H1 (cell line): ENCODE measurements at regions not wholly inside any gene's neighbourhood (a gene's known extent, or its start where the extent isn't known, plus 50 kb on each side); places are given as distances from the start of the nearest gene placed in this dataset.
A peak's percentile ranks its signal among the peaks of the same experiment; 100 is the strongest.

Experiments used
- CTCF ChIA-PET: fragments of 300-600 bp; sonication (Branson Sonifier 250); formaldehyde crosslinking; loops from one replicate; lab custom pipeline; 2021; ENCODE audit not compliant: partially characterized antibody; lab: Charles Lee
- POLR2A ChIA-PET: fragments of 300-600 bp; sonication (Branson Sonifier 250); formaldehyde crosslinking; loops from one replicate; lab custom pipeline; 2021; ENCODE audit warnings: inconsistent platforms; ENCODE audit not compliant: partially characterized antibody; lab: Charles Lee
- DNase-seq, 2 experiments: peaks; one replicate each; pipeline versions ENCODE4 v3.0.0 to v3.0.0-alpha.2; 2010 to 2022; ENCODE audit warnings: low spot score in 2 of 2, low read depth in 1 of 2, mixed read lengths in 1 of 2
- FAIRE-seq: peaks from 2 replicates; lab custom pipeline; 2011; peaks lifted over from hg19 to GRCh38; lab: Jason Lieb, UNC
- H2AFZ ChIP-seq: 2 replicates; pipeline ENCODE4 v1.8.1; 2012; ENCODE audit warnings: low read length, inconsistent platforms
- H2AK5ac ChIP-seq: 2 replicates; pipeline ENCODE4 v1.6.1; 2013; ENCODE audit warnings: low read depth, low read length
- H2BK120ac ChIP-seq: replicated peaks from 2 replicates; pipeline ENCODE3; 2013; ENCODE audit warnings: low read depth, low read length, inconsistent platforms
- H2BK12ac ChIP-seq: 2 replicates; pipeline ENCODE4 v1.6.1; 2013; ENCODE audit warnings: low read depth, low read length
- H2BK15ac ChIP-seq: 2 replicates; pipeline ENCODE4 v1.6.1; 2013; ENCODE audit warnings: low read length
- H2BK20ac ChIP-seq: 2 replicates; pipeline ENCODE4 v1.6.1; 2013; ENCODE audit warnings: low read length
- H2BK5ac ChIP-seq: 2 replicates; pipeline ENCODE4 v1.6.1; 2013; ENCODE audit warnings: low read depth, low read length
- H3K14ac ChIP-seq: 2 replicates; pipeline ENCODE4 v1.6.1; 2013; ENCODE audit warnings: inconsistent platforms; ENCODE audit not compliant: insufficient read length
- H3K18ac ChIP-seq: 2 replicates; pipeline ENCODE4 v1.6.1; 2013; ENCODE audit warnings: low read length; ENCODE audit errors: extremely low read depth
- H3K23ac ChIP-seq: 2 replicates; pipeline ENCODE4 v1.6.1; 2013; ENCODE audit warnings: inconsistent platforms; ENCODE audit not compliant: insufficient read length
- H3K23me2 ChIP-seq: 2 replicates; pipeline ENCODE4 v1.6.1; 2013; ENCODE audit warnings: low read depth, low read length
- H3K27ac ChIP-seq: 2 replicates; pipeline ENCODE4 v1.6.1; 2011; ENCODE audit warnings: low read depth, low read length, inconsistent platforms
- H3K27me3 ChIP-seq, 4 experiments: replicated peaks in 1 of 4; 1 replicate in 1 of 4; 2 replicates in 3 of 4; pipeline versions ENCODE4 v1.6.1 to v1.8.1; 2011 to 2013; ENCODE audit warnings: low read length in 3 of 4, mild to moderate bottlenecking in 3 of 4, inconsistent platforms in 2 of 4, mixed read lengths in 2 of 4, moderate library complexity in 1 of 4; ENCODE audit not compliant: control insufficient read depth in 3 of 4, insufficient read depth in 3 of 4; ENCODE audit errors: extremely low read depth in 1 of 4
- H3K36me3 ChIP-seq, 4 experiments: 2 replicates each; pipeline versions ENCODE4 v1.6.1 to v1.8.1; 2011 to 2013; ENCODE audit warnings: mild to moderate bottlenecking in 4 of 4, low read length in 3 of 4, moderate library complexity in 2 of 4, control low read depth in 1 of 4, inconsistent platforms in 1 of 4; ENCODE audit not compliant: insufficient read depth in 4 of 4, control insufficient read depth in 2 of 4
- H3K4ac ChIP-seq: replicated peaks from 2 replicates; pipeline ENCODE3; 2013; ENCODE audit warnings: low read length, low read depth, mixed read lengths, inconsistent platforms; ENCODE audit not compliant: insufficient read length
- H3K4me1 ChIP-seq, 4 experiments: replicated peaks in 1 of 4; 1 replicate in 1 of 4; 2 replicates in 3 of 4; pipeline versions ENCODE4 v1.6.1 to v1.8.1; 2011 to 2013; ENCODE audit warnings: low read length in 3 of 4, inconsistent platforms in 2 of 4, mixed read lengths in 1 of 4; ENCODE audit not compliant: insufficient read depth in 4 of 4, control insufficient read depth in 3 of 4
- H3K4me2 ChIP-seq, 2 experiments: 2 replicates each; pipeline versions ENCODE4 v1.6.1 to v1.8.1; 2011 to 2013; ENCODE audit warnings: low read depth in 2 of 2, low read length in 2 of 2, control low read depth in 1 of 2, inconsistent platforms in 1 of 2, mild to moderate bottlenecking in 1 of 2; ENCODE audit not compliant: insufficient read depth in 1 of 2
- H3K4me3 ChIP-seq, 4 experiments: fragments of 200-600, 300-600 bp in 1 of 4; sonication (generic), shearing (Covaris generic), sonication (Bioruptor Twin) in 1 of 4; 2 replicates each; pipeline versions ENCODE4 v1.5.1 to v1.8.1; 2011 to 2016; ENCODE audit warnings: low read length in 4 of 4, low read depth in 3 of 4, control low read depth in 2 of 4, inconsistent platforms in 2 of 4, mild to moderate bottlenecking in 2 of 4, mixed read lengths in 1 of 4, moderate library complexity in 1 of 4; ENCODE audit not compliant: insufficient read depth in 2 of 4; ENCODE audit errors: extremely low read depth in 1 of 4
- H3K56ac ChIP-seq: replicated peaks from 2 replicates; pipeline ENCODE3; 2013; ENCODE audit warnings: low read depth, mild to moderate bottlenecking, mixed read lengths, low read length, inconsistent platforms; ENCODE audit not compliant: insufficient read length
- H3K79me1 ChIP-seq: 2 replicates; pipeline ENCODE4 v1.6.1; 2013; ENCODE audit warnings: low read depth, low read length, control low read depth
- H3K79me2 ChIP-seq, 2 experiments: 2 replicates each; pipeline versions ENCODE4 v1.6.1 to v1.8.1; 2012 to 2013; ENCODE audit warnings: low read length in 2 of 2, mild to moderate bottlenecking in 2 of 2, inconsistent platforms in 1 of 2; ENCODE audit not compliant: insufficient read depth in 2 of 2, control insufficient read depth in 1 of 2
- H3K9ac ChIP-seq, 4 experiments: replicated peaks in 1 of 4; 1 replicate in 1 of 4; 2 replicates in 3 of 4; pipeline versions ENCODE4 v1.6.1 to v1.8.1; 2011 to 2013; ENCODE audit warnings: low read depth in 3 of 4, low read length in 3 of 4, control low read depth in 2 of 4, mild to moderate bottlenecking in 2 of 4, moderate library complexity in 2 of 4, inconsistent platforms in 1 of 4; ENCODE audit errors: extremely low read depth in 1 of 4
- H3K9me3 ChIP-seq, 2 experiments: 2 replicates each; pipeline versions ENCODE4 v1.6.1 to v1.8.1; 2012 to 2013; ENCODE audit warnings: mild to moderate bottlenecking in 2 of 2, moderate library complexity in 2 of 2, control low read depth in 1 of 2, inconsistent platforms in 1 of 2, low read depth in 1 of 2, low read length in 1 of 2, mixed read lengths in 1 of 2; ENCODE audit not compliant: insufficient read depth in 2 of 2
- H4K20me1 ChIP-seq, 2 experiments: replicated peaks in 1 of 2; 2 replicates each; pipeline versions ENCODE3 to v1.8.1; 2011 to 2013; ENCODE audit warnings: inconsistent platforms in 2 of 2, low read length in 2 of 2, mild to moderate bottlenecking in 1 of 2; ENCODE audit not compliant: insufficient read depth in 2 of 2, control insufficient read depth in 1 of 2
- H4K5ac ChIP-seq: 2 replicates; pipeline ENCODE4 v1.6.1; 2013; ENCODE audit warnings: low read length, low read depth, mixed read lengths, inconsistent platforms; ENCODE audit not compliant: insufficient read length
- H4K8ac ChIP-seq: 2 replicates; pipeline ENCODE4 v1.8.0; 2013; ENCODE audit warnings: mild to moderate bottlenecking, moderate library complexity, low read length, inconsistent platforms; ENCODE audit not compliant: insufficient read depth; ENCODE audit errors: extremely low read depth
- H4K91ac ChIP-seq: replicated peaks from 2 replicates; pipeline ENCODE3; 2013; ENCODE audit warnings: low read length, mixed read lengths, inconsistent platforms; ENCODE audit not compliant: insufficient read length
- CHD1 ChIP-seq: IDR thresholded peaks from 2 replicates; pipeline ENCODE4 v1.6.1; 2012; ENCODE audit warnings: low read depth, low read length, improper control_type of control experiment
- CTBP2 ChIP-seq: IDR thresholded peaks from 2 replicates; pipeline ENCODE4 v1.7.0; 2011; ENCODE audit warnings: borderline replicate concordance, mild to moderate bottlenecking, moderate library complexity, mixed read lengths, low read length; ENCODE audit not compliant: insufficient read depth, insufficient read length
- EP300 ChIP-seq, 2 experiments: IDR thresholded peaks; 1 replicate in 1 of 2; 2 replicates in 1 of 2; pipeline ENCODE4 v1.6.1; 2011 to 2012; ENCODE audit warnings: low read depth in 2 of 2, low read length in 2 of 2, mild to moderate bottlenecking in 2 of 2, borderline replicate concordance in 1 of 2, inconsistent platforms in 1 of 2, moderate library complexity in 1 of 2
- MAFK ChIP-seq: IDR thresholded peaks from 2 replicates; pipeline ENCODE4 v1.6.1; 2012; ENCODE audit warnings: low read depth, mild to moderate bottlenecking, improper control_type of control experiment, low read length
- RFX5 ChIP-seq: IDR thresholded peaks from 2 replicates; pipeline ENCODE4 v1.6.1; 2011; ENCODE audit warnings: low read depth, low read length, improper control_type of control experiment, borderline replicate concordance
- SIN3A ChIP-seq, 2 experiments: IDR thresholded peaks in 1 of 2; conservative IDR thresholded peaks in 1 of 2; 2 replicates each; pipeline ENCODE4 v1.6.1; 2011 to 2012; ENCODE audit warnings: low read length in 2 of 2, improper control_type of control experiment in 1 of 2, low read depth in 1 of 2, mild to moderate bottlenecking in 1 of 2
- SP2 ChIP-seq: IDR thresholded peaks from 2 replicates; pipeline ENCODE4 v1.6.1; 2012; ENCODE audit warnings: mild to moderate bottlenecking, low read length, inconsistent platforms
- WGBS, 2 experiments: shearing (Covaris generic) in 1 of 2; methylation state at CpG; one replicate each; pipeline versions ENCODE4 v1.1.6 to v1.1.7; 2013 to 2015; ENCODE audit warnings: low lambda C conversion rate in 2 of 2, mixed read lengths in 2 of 2, inconsistent platforms in 1 of 2, low coverage in 1 of 2, missing lambda C conversion rate in 1 of 2; ENCODE audit not compliant: insufficient replicate concordance in 2 of 2, insufficient coverage in 1 of 2, insufficient read length in 1 of 2; ENCODE audit errors: extremely low coverage in 1 of 2, missing lambda C conversion rate in 1 of 2; 5-methylcytosine and 5-hydroxymethylcytosine counted together

DNA sequence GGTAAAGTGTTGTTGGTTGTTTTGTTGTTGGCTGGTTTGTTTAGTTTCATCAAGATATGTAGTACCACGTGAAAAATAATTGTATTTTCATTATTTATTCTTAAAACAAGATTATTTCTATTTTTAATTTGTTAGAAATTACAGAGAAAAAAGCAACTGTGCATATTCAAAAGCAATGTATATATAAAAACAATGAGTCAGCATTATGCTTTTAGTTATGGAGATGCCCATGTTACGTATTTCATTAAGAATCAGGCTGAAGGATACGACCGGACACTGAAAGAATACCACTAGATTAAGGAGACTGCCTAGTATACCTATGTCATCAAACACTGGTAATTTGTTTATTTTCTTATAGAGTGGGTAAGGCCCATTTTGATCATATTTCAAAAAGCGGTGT, 1188.4 kb upstream of the NXPH2 start:
- no peak overlapping the region for H3K14ac ChIP-seq
- no peaks in the 10 kb centered on the region for H3K23me2 ChIP-seq
- H3K27me3 ChIP-seq: no peaks in the 10 kb centered on the region
- TF ChIP-seq SP2: no peak
- no peak for TF ChIP-seq CTBP2
- no peak for TF ChIP-seq EP300 (IDR thresholded peaks at IDR 0.05; ENCODE audit: borderline replicate concordance in 1 of 2, low read depth in 2 of 2, low read length in 2 of 2)
- no peak for TF ChIP-seq RFX5
- TF ChIP-seq SIN3A (conservative IDR thresholded peaks at IDR 0.05 in 1 of 2, IDR thresholded peaks at IDR 0.05 in 1 of 2; ENCODE audit: low read depth in 1 of 2, low read length in 2 of 2): no peak
- TF ChIP-seq CHD1: no peak
- peak; percentile 44; the same call in 1 of the 2 replicates for TF ChIP-seq MAFK
- TF ChIP-seq, all 59 proteins: peak for 1
- no peak overlapping the region for H2BK20ac ChIP-seq
- H3K79me1 ChIP-seq: no peaks in the 10 kb centered on the region
- no peak overlapping the region for H3K4ac ChIP-seq
- H3K36me3 ChIP-seq: no peaks in the 10 kb centered on the region
- H2AK5ac ChIP-seq: no peak overlapping the region
- ChIA-PET CTCF (no interaction called here), POLR2A (no interaction called here)
- H4K20me1 ChIP-seq: no peaks in the 10 kb centered on the region
- 86% methylated on average over 5 of the region's 5 CpGs; no CpG with 5 or more reads in 1 of the 2 experiments for WGBS, 2 experiments
- H3K56ac ChIP-seq: no peak overlapping the region
- H3K9me3 ChIP-seq: no peaks in the 10 kb centered on the region
- DNase-seq: no peak
- no peak overlapping the region for H2BK15ac ChIP-seq
- no peak overlapping the region for H3K9ac ChIP-seq
- H3K4me2 ChIP-seq: no peak overlapping the region
- no peak overlapping the region for H4K8ac ChIP-seq
- no peaks in the 10 kb centered on the region for H3K4me1 ChIP-seq
- no peak overlapping the region for H3K27ac ChIP-seq
- no peaks in the 10 kb centered on the region for H3K79me2 ChIP-seq
- FAIRE-seq: no peak
- no peak overlapping the region for H2BK5ac ChIP-seq
- no peak overlapping the region for H4K91ac ChIP-seq
- no peak overlapping the region for H3K23ac ChIP-seq
- H2BK120ac ChIP-seq: no peak overlapping the region
- H2AFZ ChIP-seq: no peak overlapping the region
- H3K4me3 ChIP-seq: no peak overlapping the region
- no peak overlapping the region for H2BK12ac ChIP-seq
- H3K18ac ChIP-seq: no peak overlapping the region
- H4K5ac ChIP-seq: no peak overlapping the region
